ENCODE measurements at regions not wholly inside any gene's neighbourhood (a gene's known extent, or its start where the extent isn't known, plus 50 kb on each side); places are given as distances from the start of the nearest gene placed in this dataset.

GRCh38 chr6:165109011-165109410 is 200.4 kb downstream of the C6orf118 start:
- no peak for TF ChIP-seq CTCF (IDR thresholded peaks at IDR 0.05; ENCODE audit: insufficient read depth, low read length, poor library complexity, severe bottlenecking)
- no peak for TF ChIP-seq EZH2phosphoT487 (conservative IDR thresholded peaks at IDR 0.05; ENCODE audit: low read length)
